GM12878 (cell line): ENCODE measurements at regions not wholly inside any gene's neighbourhood (a gene's known extent, or its start where the extent isn't known, plus 50 kb on each side); places are given as distances from the start of the nearest gene placed in this dataset.

Experiments
- ASH2L ChIP-seq: fragments of 300-600, 200-600 bp; sonication (generic); IDR thresholded peaks from 2 replicates; pipeline ENCODE4 v1.6.1; 2017; ENCODE audit warnings: low read depth, mild to moderate bottlenecking, borderline replicate concordance
- BACH1 ChIP-seq: fragments of 450-650 bp; IDR thresholded peaks from 2 replicates; pipeline ENCODE4 v1.6.1; 2017; ENCODE audit warnings: mild to moderate bottlenecking, borderline replicate concordance
- CTCF ChIP-seq, 3 experiments: IDR thresholded peaks in 2 of 3; conservative IDR thresholded peaks in 1 of 3; 2 replicates each; pipeline ENCODE4 v1.5.1; 2011; ENCODE audit warnings: low read depth in 3 of 3, low read length in 3 of 3, mild to moderate bottlenecking in 3 of 3, control low read depth in 2 of 3, moderate library complexity in 2 of 3, inconsistent platforms in 1 of 3, mixed read lengths in 1 of 3; ENCODE audit not compliant: control insufficient read depth in 2 of 3, insufficient read depth in 1 of 3; ENCODE audit errors: extremely low read depth in 1 of 3
- EP300 ChIP-seq, 2 experiments: fragments of 150-350 bp in 1 of 2; IDR thresholded peaks; 2 replicates each; pipeline ENCODE4 v1.6.1; 2011 to 2012; ENCODE audit warnings: low read depth in 2 of 2, low read length in 2 of 2, borderline replicate concordance in 1 of 2, improper control_type of control experiment in 1 of 2, inconsistent platforms in 1 of 2; ENCODE audit not compliant: control insufficient read depth in 1 of 2
- EZH2 ChIP-seq: IDR thresholded peaks from 2 replicates; pipeline ENCODE4 v1.6.1; 2012; ENCODE audit warnings: low read depth, mild to moderate bottlenecking, control low read depth, inconsistent platforms, low read length, borderline replicate concordance; ENCODE audit not compliant: control insufficient read depth
- HDGF ChIP-seq: fragments of 450-650 bp; IDR thresholded peaks from 2 replicates; pipeline ENCODE4 v1.6.1; 2016; ENCODE audit warnings: antibody characterized with exemption
- KDM1A ChIP-seq: fragments of 200-600 bp; sonication (generic); IDR thresholded peaks from 2 replicates; pipeline ENCODE4 v1.6.1; 2016; ENCODE audit warnings: borderline replicate concordance
- POLR2A ChIP-seq: IDR thresholded peaks from 2 replicates; pipeline ENCODE4 v1.6.1; 2011; ENCODE audit warnings: low read depth, mild to moderate bottlenecking, low read length
- SIN3A ChIP-seq: IDR thresholded peaks from 2 replicates; pipeline ENCODE4 v1.6.1; 2012; ENCODE audit warnings: low read depth, low read length, improper control_type of control experiment
- TAF1 ChIP-seq: IDR thresholded peaks from 2 replicates; pipeline ENCODE4 v1.6.1; 2011; ENCODE audit warnings: mild to moderate bottlenecking, low read depth, low read length, borderline replicate concordance
- YY1 ChIP-seq: IDR thresholded peaks from 2 replicates; pipeline ENCODE4 v1.6.1; 2011; ENCODE audit warnings: low read depth, mild to moderate bottlenecking, low read length
- ZBTB33 ChIP-seq: fragments of 450-650 bp; IDR thresholded peaks from 2 replicates; pipeline ENCODE4 v1.6.1; 2017; ENCODE audit warnings: mild to moderate bottlenecking

GRCh38 chr15:79169526-79170133 lies 79.0 kb upstream of the RASGRF1 start:
- TF ChIP-seq CTCF (IDR thresholded peaks at IDR 0.05 in 2 of 3, conservative IDR thresholded peaks at IDR 0.05 in 1 of 3; ENCODE audit: control insufficient read depth in 2 of 3, extremely low read depth in 1 of 3, insufficient read depth in 1 of 3, low read depth in 3 of 3, low read length in 3 of 3) (no peak), EP300 (IDR thresholded peaks at IDR 0.05; ENCODE audit: borderline replicate concordance in 1 of 2, control insufficient read depth in 1 of 2, low read depth in 2 of 2, low read length in 2 of 2) (no peak), HDGF (no peak), TAF1 (no peak), ASH2L (no peak), ZBTB33 (no peak), POLR2A (no peak), SIN3A (no peak), BACH1 (no peak), EZH2 (no peak), KDM1A (no peak), YY1 (no peak)
